ENCODE measurements at regions not wholly inside any gene's neighbourhood (a gene's known extent, or its start where the extent isn't known, plus 50 kb on each side); places are given as distances from the start of the nearest gene placed in this dataset.
A peak's percentile ranks its signal among the peaks of the same experiment; 100 is the strongest.
"Not testable (repeated sequence)": the region's sequence is repeated elsewhere in the genome, so short reads cannot be mapped to it uniquely, and the experiment has no call there.

GRCh38 chr2:216987252-216987821 is 127.5 kb upstream of the TNP1 start:
- no peak overlapping the region for H2AK5ac ChIP-seq (ENCODE audit: low read length)
- no peak overlapping the region for H2BK5ac ChIP-seq (ENCODE audit: low read depth, low read length, poor library complexity)
- no peaks in the 10 kb centered on the region for H3K79me1 ChIP-seq (ENCODE audit: low read length)
- no peak overlapping the region for H3K4me2 ChIP-seq (ENCODE audit: low read length)
- no peak overlapping the region for H2BK12ac ChIP-seq (ENCODE audit: low read length)
- H3K4me1 ChIP-seq (ENCODE audit: control insufficient read depth in 1 of 2, insufficient read depth in 2 of 2, low read length in 2 of 2), result peaks cover 0 to 2% of the 10 kb centered on the region in 2 experiments
- H3K9me3 ChIP-seq (ENCODE audit: insufficient read depth, low read depth, low read length), result peaks cover 2% of the 10 kb centered on the region
- no peak overlapping the region for H3K4me3 ChIP-seq (ENCODE audit: low read depth, low read length)
- DNase-seq, result no peak
- H3K27ac ChIP-seq (ENCODE audit: low read depth, low read length), result no peak overlapping the region
- no peak overlapping the region for H3K23ac ChIP-seq (ENCODE audit: low read length)
- no peak overlapping the region for H4K91ac ChIP-seq (ENCODE audit: low read depth, low read length)
- no peak overlapping the region for H3K9ac ChIP-seq (ENCODE audit: low read length)
- no peak overlapping the region for H2BK120ac ChIP-seq (ENCODE audit: insufficient read depth, low read length, poor library complexity)
- no peak overlapping the region for H4K12ac ChIP-seq (ENCODE audit: low read depth, low read length)
- no peak overlapping the region for H3K4ac ChIP-seq (ENCODE audit: low read depth, low read length)
- H3K27me3 ChIP-seq (ENCODE audit: insufficient read depth, low read length), result no peaks in the 10 kb centered on the region
- WGBS (ENCODE audit: extremely low coverage, insufficient coverage, insufficient read length), result no CpG with 5 or more reads among the region's 6 CpGs
- no peak overlapping the region for H3K18ac ChIP-seq (ENCODE audit: low read length)
- H3K14ac ChIP-seq (ENCODE audit: low read length), result no peak overlapping the region
- no peaks in the 10 kb centered on the region for H3K79me2 ChIP-seq (ENCODE audit: control insufficient read depth, insufficient read depth, low read length, poor library complexity)
- no peak overlapping the region for H2AFZ ChIP-seq (ENCODE audit: insufficient read depth, low read length, poor library complexity)
- H4K8ac ChIP-seq (ENCODE audit: low read depth, low read length), result no peak overlapping the region
- H3K36me3 ChIP-seq (ENCODE audit: control insufficient read depth in 1 of 2, insufficient read depth in 2 of 2, low read length in 2 of 2), result no peaks in the 10 kb centered on the region

DNA sequence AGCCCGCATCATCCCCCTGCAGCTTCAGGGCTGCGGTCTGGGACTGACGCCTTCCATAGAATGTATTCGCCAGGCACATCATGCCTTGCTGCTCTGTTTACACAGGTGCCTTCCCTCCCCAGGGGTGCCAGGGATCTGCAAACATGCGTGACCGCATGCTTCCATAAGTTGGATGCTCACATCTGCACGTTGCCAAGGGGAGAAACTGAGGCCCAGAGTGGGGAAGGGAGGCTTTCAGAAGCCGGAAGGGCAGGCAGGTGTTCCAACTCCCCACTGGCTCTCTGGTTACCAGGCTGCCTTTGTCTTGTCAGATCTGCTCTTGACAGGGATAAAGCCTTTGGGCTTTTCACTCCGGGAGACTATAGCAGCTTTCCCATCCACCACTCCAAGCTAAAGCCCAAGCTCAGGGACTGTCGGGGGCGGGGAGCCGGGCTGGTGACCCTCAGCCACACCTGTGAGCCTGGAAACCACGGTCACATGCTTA is 125.8 kb upstream of the TNP1 start:
- Histone ChIP-seq H3K4me3 (ENCODE audit: low read depth, low read length) (no peak overlapping the region), H3K36me3 (ENCODE audit: control insufficient read depth in 1 of 2, insufficient read depth in 2 of 2, low read length in 2 of 2) (no peaks in the 10 kb centered on the region), H2AK5ac (ENCODE audit: low read length) (peak overlapping the region; percentile 69), H3K4ac (ENCODE audit: low read depth, low read length) (no peak overlapping the region), H3K18ac (ENCODE audit: low read length) (no peak overlapping the region), H4K8ac (ENCODE audit: low read depth, low read length) (no peak overlapping the region), H3K9ac (ENCODE audit: low read length) (no peak overlapping the region), H2BK5ac (ENCODE audit: low read depth, low read length, poor library complexity) (no peak overlapping the region), H2BK120ac (ENCODE audit: insufficient read depth, low read length, poor library complexity) (no peak overlapping the region), H3K9me3 (ENCODE audit: insufficient read depth, low read depth, low read length) (no peaks in the 10 kb centered on the region), H3K79me1 (ENCODE audit: low read length) (no peaks in the 10 kb centered on the region), H3K27me3 (ENCODE audit: insufficient read depth, low read length) (no peaks in the 10 kb centered on the region), H4K12ac (ENCODE audit: low read depth, low read length) (no peak overlapping the region), H2AFZ (ENCODE audit: insufficient read depth, low read length, poor library complexity) (no peak overlapping the region), H3K4me2 (ENCODE audit: low read length) (no peak overlapping the region), H3K79me2 (ENCODE audit: control insufficient read depth, insufficient read depth, low read length, poor library complexity) (no peaks in the 10 kb centered on the region), H2BK12ac (ENCODE audit: low read length) (no peak overlapping the region), H3K27ac (ENCODE audit: low read depth, low read length) (no peak overlapping the region), H4K91ac (ENCODE audit: low read depth, low read length) (no peak overlapping the region), H3K14ac (ENCODE audit: low read length) (no peak overlapping the region), H3K23ac (ENCODE audit: low read length) (no peak overlapping the region), H3K4me1 (ENCODE audit: control insufficient read depth in 1 of 2, insufficient read depth in 2 of 2, low read length in 2 of 2) (peaks cover 0 to 2% of the 10 kb centered on the region in 2 experiments)
- no peak for DNase-seq
- WGBS (ENCODE audit: extremely low coverage, insufficient coverage, insufficient read length), result no CpG with 5 or more reads among the region's 13 CpGs

DNA sequence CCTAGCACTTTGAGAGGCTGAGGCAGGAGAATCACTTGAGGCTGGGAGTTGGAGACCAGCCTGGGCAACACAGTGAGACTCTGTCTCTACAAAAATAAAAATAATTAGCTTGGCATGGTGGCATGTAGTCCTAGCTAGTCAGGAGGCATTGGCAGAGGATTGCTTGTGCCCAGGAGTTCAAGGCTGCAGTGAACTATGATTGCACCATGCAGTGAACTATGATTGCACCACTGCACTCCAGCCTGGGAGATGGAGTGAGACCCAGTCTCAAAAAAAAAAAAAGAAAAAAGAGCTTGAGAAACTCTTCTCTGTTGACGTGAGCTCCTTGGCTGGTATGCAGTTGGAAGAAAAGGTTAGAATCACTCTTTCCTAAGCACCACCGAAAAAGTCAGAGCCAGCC is 125.1 kb upstream of the TNP1 start:
- Histone ChIP-seq H2AK5ac (ENCODE audit: low read length) (no peak overlapping the region), H2BK12ac (ENCODE audit: low read length) (no peak overlapping the region), H3K4me2 (ENCODE audit: low read length) (no peak overlapping the region), H2AFZ (ENCODE audit: insufficient read depth, low read length, poor library complexity) (no peak overlapping the region), H4K8ac (ENCODE audit: low read depth, low read length) (no peak overlapping the region), H3K27ac (ENCODE audit: low read depth, low read length) (no peak overlapping the region), H3K18ac (ENCODE audit: low read length) (no peak overlapping the region), H3K4me1 (ENCODE audit: control insufficient read depth in 1 of 2, insufficient read depth in 2 of 2, low read length in 2 of 2) (peaks cover 0 to 2% of the 10 kb centered on the region in 2 experiments), H3K27me3 (ENCODE audit: insufficient read depth, low read length) (no peaks in the 10 kb centered on the region), H3K36me3 (ENCODE audit: control insufficient read depth in 1 of 2, insufficient read depth in 2 of 2, low read length in 2 of 2) (no peaks in the 10 kb centered on the region), H2BK120ac (ENCODE audit: insufficient read depth, low read length, poor library complexity) (no peak overlapping the region), H3K79me1 (ENCODE audit: low read length) (no peaks in the 10 kb centered on the region), H3K9me3 (ENCODE audit: insufficient read depth, low read depth, low read length) (no peaks in the 10 kb centered on the region), H3K9ac (ENCODE audit: low read length) (no peak overlapping the region), H3K4ac (ENCODE audit: low read depth, low read length) (no peak overlapping the region), H3K4me3 (ENCODE audit: low read depth, low read length) (no peak overlapping the region), H4K91ac (ENCODE audit: low read depth, low read length) (no peak overlapping the region), H4K12ac (ENCODE audit: low read depth, low read length) (no peak overlapping the region), H3K79me2 (ENCODE audit: control insufficient read depth, insufficient read depth, low read length, poor library complexity) (no peaks in the 10 kb centered on the region), H3K14ac (ENCODE audit: low read length) (no peak overlapping the region), H2BK5ac (ENCODE audit: low read depth, low read length, poor library complexity) (no peak overlapping the region), H3K23ac (ENCODE audit: low read length) (no peak overlapping the region)
- no peak for DNase-seq
- no CpG with 5 or more reads among the region's 2 CpGs for WGBS (ENCODE audit: extremely low coverage, insufficient coverage, insufficient read length)

DNA sequence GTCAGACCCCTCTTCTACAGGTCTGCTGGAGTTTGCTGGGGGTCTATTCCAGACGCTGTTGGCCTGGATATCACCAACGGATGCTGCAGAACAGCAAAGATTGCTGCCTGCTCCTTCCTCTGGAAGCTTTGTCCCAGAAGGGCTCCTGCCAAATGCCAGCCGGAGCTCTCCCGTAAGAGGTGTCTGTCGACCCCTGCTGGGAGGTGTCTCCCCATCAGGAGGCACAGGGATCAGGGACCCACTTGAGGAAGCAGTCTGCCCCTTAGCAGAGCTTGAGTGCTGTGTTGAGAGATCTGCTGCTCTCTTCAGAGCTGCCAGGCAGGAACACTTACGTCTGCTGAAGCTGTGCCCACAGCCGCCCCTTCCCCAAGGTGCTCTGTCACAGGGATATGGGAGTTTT is 122.1 kb upstream of the TNP1 start:
- not testable (repeated sequence) for H3K18ac ChIP-seq (ENCODE audit: low read length); H3K23ac ChIP-seq (ENCODE audit: low read length); H3K4me3 ChIP-seq (ENCODE audit: low read depth, low read length); H2AK5ac ChIP-seq (ENCODE audit: low read length); H3K36me3 ChIP-seq (ENCODE audit: control insufficient read depth in 1 of 2, insufficient read depth in 2 of 2, low read length in 2 of 2); H3K79me1 ChIP-seq (ENCODE audit: low read length); H2AFZ ChIP-seq (ENCODE audit: insufficient read depth, low read length, poor library complexity); H3K79me2 ChIP-seq (ENCODE audit: control insufficient read depth, insufficient read depth, low read length, poor library complexity); H4K8ac ChIP-seq (ENCODE audit: low read depth, low read length); H3K14ac ChIP-seq (ENCODE audit: low read length); H3K4ac ChIP-seq (ENCODE audit: low read depth, low read length); H3K27ac ChIP-seq (ENCODE audit: low read depth, low read length); H4K12ac ChIP-seq (ENCODE audit: low read depth, low read length); H2BK5ac ChIP-seq (ENCODE audit: low read depth, low read length, poor library complexity); H3K4me2 ChIP-seq (ENCODE audit: low read length); H3K27me3 ChIP-seq (ENCODE audit: insufficient read depth, low read length); H2BK120ac ChIP-seq (ENCODE audit: insufficient read depth, low read length, poor library complexity); DNase-seq; H2BK12ac ChIP-seq (ENCODE audit: low read length); H3K9me3 ChIP-seq (ENCODE audit: insufficient read depth, low read depth, low read length); H3K9ac ChIP-seq (ENCODE audit: low read length); H3K4me1 ChIP-seq (ENCODE audit: control insufficient read depth in 1 of 2, insufficient read depth in 2 of 2, low read length in 2 of 2); H4K91ac ChIP-seq (ENCODE audit: low read depth, low read length)
- no CpG with 5 or more reads among the region's 7 CpGs for WGBS (ENCODE audit: extremely low coverage, insufficient coverage, insufficient read length)
